Prostate gland (tissue), 2 donors: ENCODE measurements at regions not wholly inside any gene's neighbourhood (a gene's known extent, or its start where the extent isn't known, plus 50 kb on each side); places are given as distances from the start of the nearest gene placed in this dataset.

Experiments used
- POLR2A ChIP-seq: fragments of 450-650 bp; IDR thresholded peaks from one replicate; pipeline ENCODE4 v1.6.1; 2016; ENCODE audit warnings: antibody characterized with exemption, mild to moderate bottlenecking
- POLR2AphosphoS5 ChIP-seq: sonication (generic); formaldehyde crosslinking; IDR thresholded peaks from one replicate; pipeline ENCODE4 v1.6.1; 2017; ENCODE audit warnings: antibody characterized with exemption
- TF ChIP-seq, protein P1 (sequence below), 4 experiments: fragments of 200-600 bp in 2 of 4; fragments of 450-650 bp in 2 of 4; sonication (generic) in 2 of 4; IDR thresholded peaks; 1 replicate in 3 of 4; 2 replicates in 1 of 4; pipeline ENCODE4 v1.5.1; 2016 to 2019; ENCODE audit warnings: antibody characterized with exemption in 4 of 4, mild to moderate bottlenecking in 2 of 4, moderate library complexity in 2 of 4

DNA sequence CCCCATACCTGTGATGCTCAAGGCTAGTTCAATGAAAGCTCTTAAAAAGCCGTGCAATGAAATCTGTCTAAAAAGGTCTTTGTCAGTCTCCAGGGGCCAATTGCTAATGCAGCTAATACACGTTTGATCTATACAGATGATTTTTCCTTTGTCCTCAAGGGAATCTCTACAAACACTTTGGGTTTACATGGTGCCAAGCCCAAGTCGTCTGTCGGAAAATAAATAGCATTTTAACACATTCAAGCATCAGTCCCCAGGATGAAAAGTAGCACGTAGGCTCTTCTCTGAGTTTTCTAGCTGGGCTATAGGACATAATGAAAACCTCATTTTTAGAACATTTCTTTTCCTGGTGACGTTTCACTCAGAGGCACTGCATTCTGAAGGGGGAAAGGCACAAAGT is 477.4 kb upstream of the WWC1 start:
- TF ChIP-seq, protein P1, sequence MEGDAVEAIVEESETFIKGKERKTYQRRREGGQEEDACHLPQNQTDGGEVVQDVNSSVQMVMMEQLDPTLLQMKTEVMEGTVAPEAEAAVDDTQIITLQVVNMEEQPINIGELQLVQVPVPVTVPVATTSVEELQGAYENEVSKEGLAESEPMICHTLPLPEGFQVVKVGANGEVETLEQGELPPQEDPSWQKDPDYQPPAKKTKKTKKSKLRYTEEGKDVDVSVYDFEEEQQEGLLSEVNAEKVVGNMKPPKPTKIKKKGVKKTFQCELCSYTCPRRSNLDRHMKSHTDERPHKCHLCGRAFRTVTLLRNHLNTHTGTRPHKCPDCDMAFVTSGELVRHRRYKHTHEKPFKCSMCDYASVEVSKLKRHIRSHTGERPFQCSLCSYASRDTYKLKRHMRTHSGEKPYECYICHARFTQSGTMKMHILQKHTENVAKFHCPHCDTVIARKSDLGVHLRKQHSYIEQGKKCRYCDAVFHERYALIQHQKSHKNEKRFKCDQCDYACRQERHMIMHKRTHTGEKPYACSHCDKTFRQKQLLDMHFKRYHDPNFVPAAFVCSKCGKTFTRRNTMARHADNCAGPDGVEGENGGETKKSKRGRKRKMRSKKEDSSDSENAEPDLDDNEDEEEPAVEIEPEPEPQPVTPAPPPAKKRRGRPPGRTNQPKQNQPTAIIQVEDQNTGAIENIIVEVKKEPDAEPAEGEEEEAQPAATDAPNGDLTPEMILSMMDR (IDR thresholded peaks at IDR 0.05): no peak
- TF ChIP-seq POLR2AphosphoS5: no peak
- TF ChIP-seq POLR2A: no peak
